ENCODE measurements at regions not wholly inside any gene's neighbourhood (a gene's known extent, or its start where the extent isn't known, plus 50 kb on each side); places are given as distances from the start of the nearest gene placed in this dataset.

GRCh38 chr6:111927321-111927720 is 54.1 kb upstream of the FYN start:
- TF ChIP-seq POLR2A (IDR thresholded peaks at IDR 0.05) (no peak), CTCF (IDR thresholded peaks at IDR 0.05) (no peak), EP300 (IDR thresholded peaks at IDR 0.05) (no peak), POLR2AphosphoS5 (IDR thresholded peaks at IDR 0.05) (no peak)

Measured in stomach (tissue), 4 donors.